HG03045 (cell line): ENCODE measurements at regions not wholly inside any gene's neighbourhood (a gene's known extent, or its start where the extent isn't known, plus 50 kb on each side); places are given as distances from the start of the nearest gene placed in this dataset.

Experiments
- ATAC-seq: cut with Tn5 transposase; IDR thresholded peaks from one replicate; pipeline ENCODE4 v1.9.1; 2021; ENCODE audit warnings: mild to moderate bottlenecking, moderate library complexity; ENCODE audit not compliant: unreplicated experiment

DNA sequence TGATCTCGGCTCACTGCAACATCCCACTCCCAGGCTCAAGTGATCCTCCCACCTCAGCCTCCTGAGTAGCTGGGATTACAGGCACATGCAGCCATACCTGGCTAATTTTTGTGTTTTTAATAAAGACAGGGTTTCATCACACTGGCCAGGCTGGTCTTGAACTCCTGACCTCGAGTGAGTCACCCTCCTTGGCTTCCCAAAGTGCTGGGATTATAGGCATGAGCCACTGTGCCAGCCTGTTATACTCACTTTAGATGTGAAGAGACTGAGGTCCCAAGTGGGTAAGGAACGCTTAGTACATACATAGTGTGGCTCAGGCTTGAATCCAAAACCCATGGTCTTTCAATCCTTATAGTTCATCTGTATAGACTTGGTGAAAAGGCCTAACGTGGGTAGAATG is 63.7 kb upstream of the EPS8L3 start:
- ATAC-seq: no peak

DNA sequence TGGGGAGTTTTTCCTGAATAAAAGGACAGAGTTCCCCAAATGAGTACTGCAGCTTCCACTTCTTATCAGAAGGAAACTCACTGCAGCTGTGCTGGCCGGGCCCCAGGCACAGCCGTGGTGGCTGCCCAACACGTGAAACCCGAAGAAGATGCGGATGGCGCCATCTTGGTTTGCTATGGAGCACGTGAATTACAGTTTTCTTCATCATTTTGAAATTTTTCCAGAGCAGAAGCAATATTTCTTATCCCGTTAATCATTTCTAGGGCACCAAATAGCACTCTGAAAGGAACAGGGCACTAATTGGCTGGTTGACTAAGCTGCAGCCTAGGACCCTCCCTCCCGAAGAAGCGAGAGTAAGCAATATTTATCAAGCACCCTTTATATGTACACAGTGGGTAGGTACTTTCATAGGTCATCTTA is 63.2 kb upstream of the EPS8L3 start:
- ATAC-seq: no peak

- no peak for ATAC-seq
Observed at GRCh38 chr1:109826446-109826845, 62.7 kb upstream of the EPS8L3 start.

DNA sequence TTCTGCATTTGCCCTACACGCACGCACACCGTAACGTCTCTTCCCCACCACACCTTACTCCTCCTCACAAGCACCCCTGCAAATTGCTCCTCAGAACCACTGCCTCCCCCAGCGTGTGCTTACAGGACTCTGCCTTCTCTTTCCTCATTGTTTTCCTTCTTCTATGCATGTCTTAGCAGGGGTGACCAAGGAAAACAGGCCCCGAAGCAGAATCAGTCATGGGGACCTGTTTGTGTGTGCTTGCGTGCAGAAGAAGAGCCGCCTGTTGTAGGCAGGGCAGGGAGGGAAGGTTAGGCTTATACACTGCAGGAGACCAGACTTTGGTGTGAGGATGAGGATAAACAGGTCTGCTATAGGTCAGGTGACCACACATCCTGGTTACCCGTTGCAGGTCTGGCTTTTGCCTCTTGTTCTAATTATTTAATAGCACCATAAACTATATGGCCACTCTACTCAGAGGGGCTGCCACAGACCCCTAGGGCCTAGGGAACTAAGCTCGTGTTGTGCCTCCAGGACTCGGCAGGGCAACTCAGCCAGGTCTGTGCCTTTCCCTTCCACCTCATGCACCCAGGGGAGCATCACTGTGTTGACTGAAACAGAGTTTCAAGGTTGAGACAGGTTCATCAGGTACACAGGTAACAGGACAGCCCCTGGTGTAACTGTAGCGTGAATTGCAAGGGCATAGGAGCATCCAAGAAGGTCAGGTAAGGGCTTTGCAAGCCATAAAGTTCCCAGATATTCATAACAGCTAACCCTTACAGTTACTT is 60.8 kb upstream of the EPS8L3 start:
- ATAC-seq: no peak

- ATAC-seq: no peak
Observed at GRCh38 chr1:109823543-109824348, 60.0 kb upstream of the EPS8L3 start.

DNA sequence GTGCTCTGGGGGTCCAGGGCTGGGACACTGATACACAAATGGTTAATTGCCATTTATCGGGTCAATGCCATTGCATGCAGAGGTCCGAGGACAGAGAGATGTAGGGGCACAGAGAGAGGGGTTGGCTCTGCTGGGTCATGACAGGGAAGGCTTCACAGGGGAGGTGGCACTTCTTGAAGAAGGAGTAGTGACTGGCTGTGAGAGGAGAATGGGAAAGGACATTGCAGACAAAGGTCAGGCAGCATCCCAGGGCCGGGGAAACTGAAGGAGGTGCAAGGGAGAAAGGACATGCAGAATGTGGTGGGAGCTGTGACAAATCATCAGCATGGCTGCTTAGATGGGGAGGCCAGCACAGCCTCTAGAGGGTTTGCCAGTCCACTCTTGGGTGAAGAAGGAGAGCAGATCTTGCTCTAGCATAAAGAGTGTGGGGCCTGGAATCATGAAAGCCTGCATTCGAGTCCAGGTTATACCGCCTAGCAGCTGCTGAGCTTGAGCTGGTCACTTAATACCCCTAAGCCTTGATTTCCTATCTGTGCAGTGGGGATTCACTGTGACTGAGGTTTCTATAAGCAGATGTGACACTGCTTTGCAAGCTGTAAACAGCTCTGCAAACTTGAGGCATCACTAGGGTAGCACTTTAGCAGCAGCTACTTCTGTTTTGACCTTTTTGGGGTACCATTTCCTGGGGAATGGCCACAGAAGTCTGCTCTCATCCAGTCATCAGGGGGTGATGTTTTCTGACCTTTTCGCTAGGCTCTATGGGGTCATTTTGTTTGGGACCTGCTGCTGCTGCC is 59.2 kb upstream of the EPS8L3 start:
- no peak for ATAC-seq

GRCh38 chr1:109821831-109822745 is 58.4 kb upstream of the EPS8L3 start:
- no peak for ATAC-seq

- no peak for ATAC-seq
Observed at GRCh38 chr1:109821221-109821669, 57.5 kb upstream of the EPS8L3 start.

- no peak for ATAC-seq
Observed at GRCh38 chr1:109819906-109820305, 56.2 kb upstream of the EPS8L3 start.

DNA sequence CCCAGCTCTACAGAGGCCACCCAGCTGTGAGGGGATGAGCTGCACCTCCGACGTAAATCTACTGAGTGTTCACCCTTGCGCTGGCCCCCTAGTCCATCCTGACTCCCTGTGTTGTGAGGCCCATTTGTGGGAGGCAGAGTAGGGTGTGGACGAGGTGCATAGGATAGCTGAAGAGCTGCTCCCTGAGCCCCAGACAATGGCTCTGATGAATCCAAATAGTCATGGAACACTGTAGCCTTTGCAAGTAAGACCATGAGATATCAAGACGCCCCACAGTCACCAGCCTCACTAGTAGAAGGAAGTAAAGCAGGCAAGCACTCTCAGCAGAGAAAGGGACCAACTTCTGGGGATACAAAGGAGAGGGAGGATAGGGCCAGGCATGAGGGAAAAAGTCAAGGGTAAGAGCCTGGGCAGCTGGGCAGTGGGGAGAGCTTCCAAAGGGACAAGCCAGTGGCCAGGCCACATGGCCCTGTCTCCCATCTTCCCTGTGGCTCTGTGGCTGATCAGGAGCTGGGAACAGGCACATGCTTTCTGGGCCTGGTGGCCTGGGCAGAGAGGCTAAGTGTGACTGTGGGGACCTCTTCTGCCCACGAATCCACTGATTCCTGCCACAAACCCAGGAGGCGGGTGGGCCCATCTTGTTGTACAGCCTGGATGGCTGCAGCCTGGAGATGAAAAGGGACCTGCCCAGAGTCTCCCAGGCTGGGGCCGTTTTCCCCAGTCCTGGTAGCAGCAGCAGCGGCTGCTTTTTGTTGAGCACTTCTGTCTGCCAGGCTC is 55.5 kb upstream of the EPS8L3 start:
- ATAC-seq: no peak

- no peak for ATAC-seq
Observed at GRCh38 chr1:109818271-109818987, 54.7 kb upstream of the EPS8L3 start.

GRCh38 chr1:109817881-109818270 is 54.2 kb upstream of the EPS8L3 start:
- no peak for ATAC-seq

GRCh38 chr1:109816975-109817535 is 53.3 kb upstream of the EPS8L3 start:
- ATAC-seq: no peak

DNA sequence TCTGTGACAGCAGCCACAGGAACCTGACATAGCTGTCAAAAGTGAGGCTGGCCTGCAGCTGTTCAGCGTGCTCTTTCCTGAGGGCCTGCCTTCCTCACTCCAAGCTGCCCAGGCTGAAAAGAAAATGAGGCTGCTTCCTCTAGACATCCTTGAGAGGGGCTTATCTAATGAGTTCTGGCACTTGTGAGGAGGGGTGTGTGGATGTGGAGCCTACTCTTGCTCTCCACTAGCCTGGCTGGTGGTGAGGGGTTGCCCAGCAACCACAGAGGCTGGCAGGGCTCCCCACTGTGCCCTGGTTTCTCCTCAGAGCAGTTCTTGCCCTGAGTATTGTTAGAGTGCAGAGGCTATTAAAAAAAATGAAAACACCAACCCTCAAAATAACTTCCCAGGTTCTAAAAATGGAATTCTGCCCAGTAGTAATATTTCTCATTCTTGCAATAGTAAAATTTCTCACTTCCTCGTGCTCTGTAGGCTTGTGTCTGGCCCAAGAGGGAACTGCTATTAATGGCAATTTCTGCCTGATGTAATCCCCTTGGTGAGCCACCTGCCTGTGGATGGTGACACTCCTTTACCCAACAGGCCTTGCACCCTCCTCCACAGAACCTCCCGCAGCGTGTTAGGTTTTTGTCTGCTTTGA is 52.6 kb upstream of the EPS8L3 start:
- peak; percentile 88 for ATAC-seq

DNA sequence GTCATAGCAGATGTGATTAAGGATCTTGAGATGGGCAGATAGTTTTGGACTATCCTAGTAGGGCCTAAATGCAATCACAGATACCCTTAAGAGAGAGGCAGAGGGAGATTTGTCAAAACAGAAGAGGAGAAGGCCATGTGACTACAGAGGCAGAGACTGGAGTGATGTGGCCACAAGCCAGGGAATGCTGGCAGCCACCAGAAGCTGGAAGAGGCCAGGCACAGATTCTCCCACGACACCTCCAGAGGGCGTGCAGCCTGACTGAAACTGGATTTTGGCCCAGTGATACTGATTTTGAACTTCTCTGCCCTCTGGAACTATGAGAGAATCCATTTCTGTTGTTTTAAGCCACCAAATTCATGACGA is 52.1 kb upstream of the EPS8L3 start:
- ATAC-seq: no peak

DNA sequence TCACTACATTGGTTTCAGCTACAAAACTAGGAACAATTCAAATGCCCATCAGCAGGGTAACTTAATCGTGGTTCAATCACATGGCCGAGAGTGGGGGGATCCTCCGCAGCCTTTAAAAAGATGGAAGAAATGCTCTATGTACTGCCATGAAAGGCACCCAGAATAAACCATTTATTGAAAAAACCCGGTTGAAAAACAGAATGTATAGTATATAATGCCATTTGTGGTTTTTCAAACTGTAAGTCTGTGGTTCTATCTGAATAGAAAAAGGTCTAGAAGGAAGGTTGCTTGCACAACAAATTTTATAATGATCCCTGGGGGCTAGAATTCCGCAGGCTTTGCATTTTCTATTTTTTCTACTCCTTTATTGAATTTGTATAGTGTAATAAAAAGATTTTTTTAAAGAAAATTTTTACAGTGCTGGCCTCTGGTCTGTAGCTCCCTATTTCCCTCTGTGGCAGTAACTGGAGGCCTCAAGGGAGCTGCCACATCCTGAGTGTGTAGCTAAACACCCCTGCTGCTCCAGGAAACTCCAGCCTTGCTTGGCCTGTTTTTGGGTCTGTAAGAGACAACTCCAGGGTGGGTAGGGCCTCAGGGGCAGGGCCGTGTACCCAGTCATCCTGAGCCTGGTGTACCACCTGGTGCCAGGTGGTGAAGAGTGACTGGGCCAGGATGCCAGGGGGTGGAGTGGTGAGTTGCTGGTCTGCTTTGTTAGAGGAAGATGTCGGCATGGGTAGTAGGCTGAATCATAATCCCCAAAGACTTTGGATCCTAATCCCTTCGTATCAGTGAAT is 51.5 kb upstream of the EPS8L3 start:
- ATAC-seq: no peak

GRCh38 chr1:109814223-109814622 is 50.5 kb upstream of the EPS8L3 start:
- ATAC-seq: no peak
